ENCODE measurements at regions not wholly inside any gene's neighbourhood (a gene's known extent, or its start where the extent isn't known, plus 50 kb on each side); places are given as distances from the start of the nearest gene placed in this dataset.

- TF ChIP-seq CTCF (IDR thresholded peaks at IDR 0.05), result no peak
- TF ChIP-seq EP300 (IDR thresholded peaks at IDR 0.05), result no peak
These were observed 364.3 kb upstream of the TMEM229A start for GRCh38 chr7:124397134-124397533.

Measured in A549 (cell line).